HEK293 (cell line): ENCODE measurements at regions not wholly inside any gene's neighbourhood (a gene's known extent, or its start where the extent isn't known, plus 50 kb on each side); places are given as distances from the start of the nearest gene placed in this dataset.

Experiments
- BCL11A ChIP-seq: fragments of 450-650 bp; formaldehyde crosslinking; IDR thresholded peaks from 2 replicates; pipeline ENCODE4 v1.5.1; 2016; ENCODE audit warnings: low read depth, missing biosample characterization, missing genetic modification characterization
- CTCF ChIP-seq: fragments of 450-650 bp; formaldehyde crosslinking; IDR thresholded peaks from 2 replicates; pipeline ENCODE4 v1.5.1; 2016; ENCODE audit warnings: missing biosample characterization, missing genetic modification characterization
- ELK4 ChIP-seq: IDR thresholded peaks from 2 replicates; pipeline ENCODE4 v1.6.1; 2011; ENCODE audit warnings: mild to moderate bottlenecking, low read depth, low read length, borderline replicate concordance
- PATZ1 ChIP-seq: fragments of 450-650 bp; formaldehyde crosslinking; IDR thresholded peaks from 2 replicates; pipeline ENCODE4 v1.5.1; 2016; ENCODE audit warnings: missing biosample characterization, missing genetic modification characterization
- RBAK ChIP-seq: fragments of 450-650 bp; formaldehyde crosslinking; IDR thresholded peaks from 2 replicates; pipeline ENCODE4 v1.5.1; 2016; ENCODE audit warnings: missing biosample characterization, missing genetic modification characterization
- REST ChIP-seq: fragments of 450-650 bp; formaldehyde crosslinking; IDR thresholded peaks from 2 replicates; pipeline ENCODE4 v1.5.1; 2016; ENCODE audit warnings: missing biosample characterization, missing genetic modification characterization
- ZBTB20 ChIP-seq: fragments of 450-650 bp; formaldehyde crosslinking; IDR thresholded peaks from 2 replicates; pipeline ENCODE4 v1.5.1; 2016; ENCODE audit warnings: missing biosample characterization, missing genetic modification characterization
- ZBTB26 ChIP-seq: fragments of 450-650 bp; formaldehyde crosslinking; optimal IDR thresholded peaks from 2 replicates; pipeline ENCODE3; 2016; ENCODE audit warnings: missing biosample characterization, mild to moderate bottlenecking, missing genetic modification characterization
- ZBTB7A ChIP-seq: fragments of 450-650 bp; formaldehyde crosslinking; IDR thresholded peaks from 2 replicates; pipeline ENCODE4 v1.5.1; 2016; ENCODE audit warnings: low read depth, missing biosample characterization, missing genetic modification characterization
- ZNF155 ChIP-seq: fragments of 450-650 bp; formaldehyde crosslinking; IDR thresholded peaks from 2 replicates; pipeline ENCODE4 v1.5.1; 2016; ENCODE audit warnings: missing biosample characterization, missing genetic modification characterization
- ZNF311 ChIP-seq: fragments of 450-650 bp; formaldehyde crosslinking; IDR thresholded peaks from 2 replicates; pipeline ENCODE4 v1.5.1; 2017; ENCODE audit warnings: missing biosample characterization, missing genetic modification characterization, borderline replicate concordance
- ZNF530 ChIP-seq: fragments of 450-650 bp; formaldehyde crosslinking; IDR thresholded peaks from 2 replicates; pipeline ENCODE4 v1.5.1; 2016; ENCODE audit warnings: low read depth, missing biosample characterization, missing genetic modification characterization
- ZNF701 ChIP-seq: fragments of 450-650 bp; formaldehyde crosslinking; IDR thresholded peaks from 2 replicates; pipeline ENCODE4 v1.5.1; 2016; ENCODE audit warnings: missing biosample characterization, missing genetic modification characterization

GRCh38 chr5:124929000-124929399 is 182.6 kb upstream of the ZNF608 start:
- no peak for TF ChIP-seq ZNF311 (tag by site-specific recombination)
- no peak for TF ChIP-seq ZBTB20 (tag by site-specific recombination)
- no peak for TF ChIP-seq REST
- no peak for TF ChIP-seq ELK4
- no peak for TF ChIP-seq ZBTB26 (tag by site-specific recombination)
- TF ChIP-seq ZNF530 (tag by site-specific recombination) = no peak
- no peak for TF ChIP-seq CTCF (tag by site-specific recombination)
- no peak for TF ChIP-seq ZNF701
- TF ChIP-seq BCL11A (tag by site-specific recombination) = no peak
- TF ChIP-seq PATZ1 (tag by site-specific recombination) = no peak
- no peak for TF ChIP-seq ZBTB7A
- no peak for TF ChIP-seq RBAK (tag by site-specific recombination)
- no peak for TF ChIP-seq ZNF155
